Fibroblast of lung (primary cell): ENCODE measurements at regions not wholly inside any gene's neighbourhood (a gene's known extent, or its start where the extent isn't known, plus 50 kb on each side); places are given as distances from the start of the nearest gene placed in this dataset.

Experiments used
- DNase-seq, 2 donors: peaks; one replicate each; pipeline versions ENCODE4 v3.0.0 to v3.0.0-alpha.2; 2010; ENCODE audit warnings: low read depth in 2 of 2
- H2AFZ ChIP-seq: 2 replicates; pipeline ENCODE4 v1.5.1; 2012; ENCODE audit warnings: low read length, control low read depth, inconsistent platforms
- H3K27ac ChIP-seq: 2 replicates; pipeline ENCODE4 v1.5.1; 2011; ENCODE audit warnings: low read length, control low read depth; ENCODE audit not compliant: insufficient read depth
- H3K27me3 ChIP-seq: 2 replicates; pipeline ENCODE4 v1.5.1; 2011; ENCODE audit warnings: mild to moderate bottlenecking, low read length; ENCODE audit not compliant: control insufficient read depth, insufficient read depth
- H3K36me3 ChIP-seq: 2 replicates; pipeline ENCODE4 v1.5.1; 2011; ENCODE audit warnings: low read length; ENCODE audit not compliant: control insufficient read depth, insufficient read depth
- H3K4me1 ChIP-seq: 2 replicates; pipeline ENCODE4 v1.5.1; 2011; ENCODE audit warnings: low read length; ENCODE audit not compliant: control insufficient read depth, insufficient read depth; ENCODE audit errors: extremely low read depth
- H3K4me2 ChIP-seq: 2 replicates; pipeline ENCODE4 v1.5.1; 2011; ENCODE audit warnings: low read length, control low read depth; ENCODE audit not compliant: insufficient read depth; ENCODE audit errors: extremely low read depth
- H3K4me3 ChIP-seq, 4 experiments: fragments of 200-600 bp in 1 of 4; sonication (generic) in 1 of 4; replicated peaks in 1 of 4; 2 replicates each; pipeline ENCODE4 v1.5.1; 2011 to 2016; ENCODE audit warnings: low read length in 4 of 4, low read depth in 3 of 4, mild to moderate bottlenecking in 3 of 4, control low read depth in 2 of 4, inconsistent platforms in 1 of 4, mixed read lengths in 1 of 4; ENCODE audit not compliant: insufficient read depth in 1 of 4; ENCODE audit errors: control extremely low read depth in 1 of 4
- H3K79me2 ChIP-seq: 2 replicates; pipeline ENCODE4 v1.5.1; 2012; ENCODE audit warnings: mild to moderate bottlenecking, low read length, inconsistent platforms; ENCODE audit not compliant: control insufficient read depth, insufficient read depth
- H3K9ac ChIP-seq: 2 replicates; pipeline ENCODE4 v1.5.1; 2011; ENCODE audit warnings: mild to moderate bottlenecking, low read length, control low read depth; ENCODE audit not compliant: insufficient read depth
- H3K9me3 ChIP-seq: 2 replicates; pipeline ENCODE4 v1.5.1; 2012; ENCODE audit warnings: low read depth, low read length; ENCODE audit not compliant: control insufficient read depth, insufficient read depth
- H4K20me1 ChIP-seq: 2 replicates; pipeline ENCODE4 v1.5.1; 2011; ENCODE audit warnings: low read length; ENCODE audit not compliant: control insufficient read depth, insufficient read depth; ENCODE audit errors: extremely low read depth
- EZH2 ChIP-seq: IDR thresholded peaks from 2 replicates; pipeline ENCODE4 v1.5.1; 2012; ENCODE audit warnings: low read length, control low read depth, mild to moderate bottlenecking; ENCODE audit errors: missing control alignments
- TF ChIP-seq, protein P1 (sequence below), 2 donors: IDR thresholded peaks in 1 of 2; conservative IDR thresholded peaks in 1 of 2; 1 replicate in 1 of 2; 2 replicates in 1 of 2; pipeline ENCODE4 v1.5.1; 2011 to 2012; ENCODE audit warnings: low read length in 2 of 2, control low read depth in 1 of 2, inconsistent platforms in 1 of 2, low read depth in 1 of 2, mild to moderate bottlenecking in 1 of 2

DNA sequence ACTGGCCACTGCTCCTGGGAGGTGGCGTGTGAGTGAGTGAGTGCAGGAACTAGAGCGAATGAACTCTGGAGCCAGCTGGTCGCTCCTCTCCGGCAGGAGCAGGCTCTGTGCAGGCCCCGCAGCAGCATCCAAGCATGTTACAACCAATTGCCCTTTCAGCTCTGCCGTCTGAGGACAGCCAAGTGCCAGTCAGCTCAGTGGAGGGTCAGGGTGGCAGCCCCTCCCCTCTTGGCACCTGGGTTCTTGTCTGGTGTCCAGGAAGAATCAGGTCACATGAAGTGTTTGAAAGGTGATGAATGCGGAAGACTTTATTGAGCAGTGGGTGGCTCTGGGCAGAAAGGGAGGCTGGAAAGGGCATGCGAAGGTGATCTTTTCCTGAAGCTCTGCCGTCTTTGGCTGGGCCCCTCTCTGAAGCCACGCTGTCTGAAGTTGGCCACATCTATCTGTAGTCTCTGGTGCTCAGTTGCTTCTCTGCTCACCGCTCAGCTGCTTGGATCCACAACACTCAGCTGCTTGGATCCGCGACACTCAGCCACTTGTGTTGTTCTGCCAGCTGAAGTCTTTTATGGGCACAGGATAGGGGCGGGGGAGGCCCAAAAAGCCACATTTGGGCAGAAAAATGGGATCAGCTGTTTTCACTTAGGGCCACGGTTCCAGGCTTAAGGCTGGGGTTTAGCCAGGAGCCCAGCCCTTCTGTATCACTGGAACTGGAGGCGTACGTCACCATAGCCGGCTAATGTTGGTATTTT, 139.8 kb downstream of the ADSS2 start:
- Histone ChIP-seq H2AFZ (peak overlapping the region; percentile 34), H3K36me3 (no peaks in the 10 kb centered on the region), H3K4me3 (no peak overlapping the region), H3K27me3 (no peaks in the 10 kb centered on the region), H3K27ac (no peak overlapping the region), H3K4me1 (no peaks in the 10 kb centered on the region), H3K9ac (no peak overlapping the region), H3K9me3 (no peaks in the 10 kb centered on the region), H3K79me2 (no peaks in the 10 kb centered on the region), H4K20me1 (no peaks in the 10 kb centered on the region), H3K4me2 (no peak overlapping the region)
- TF ChIP-seq EZH2, result no peak
- TF ChIP-seq, protein P1, sequence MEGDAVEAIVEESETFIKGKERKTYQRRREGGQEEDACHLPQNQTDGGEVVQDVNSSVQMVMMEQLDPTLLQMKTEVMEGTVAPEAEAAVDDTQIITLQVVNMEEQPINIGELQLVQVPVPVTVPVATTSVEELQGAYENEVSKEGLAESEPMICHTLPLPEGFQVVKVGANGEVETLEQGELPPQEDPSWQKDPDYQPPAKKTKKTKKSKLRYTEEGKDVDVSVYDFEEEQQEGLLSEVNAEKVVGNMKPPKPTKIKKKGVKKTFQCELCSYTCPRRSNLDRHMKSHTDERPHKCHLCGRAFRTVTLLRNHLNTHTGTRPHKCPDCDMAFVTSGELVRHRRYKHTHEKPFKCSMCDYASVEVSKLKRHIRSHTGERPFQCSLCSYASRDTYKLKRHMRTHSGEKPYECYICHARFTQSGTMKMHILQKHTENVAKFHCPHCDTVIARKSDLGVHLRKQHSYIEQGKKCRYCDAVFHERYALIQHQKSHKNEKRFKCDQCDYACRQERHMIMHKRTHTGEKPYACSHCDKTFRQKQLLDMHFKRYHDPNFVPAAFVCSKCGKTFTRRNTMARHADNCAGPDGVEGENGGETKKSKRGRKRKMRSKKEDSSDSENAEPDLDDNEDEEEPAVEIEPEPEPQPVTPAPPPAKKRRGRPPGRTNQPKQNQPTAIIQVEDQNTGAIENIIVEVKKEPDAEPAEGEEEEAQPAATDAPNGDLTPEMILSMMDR (conservative IDR thresholded peaks at IDR 0.05 in 1 of 2, IDR thresholded peaks at IDR 0.05 in 1 of 2; ENCODE audit: low read depth in 1 of 2, low read length in 2 of 2), result no peak
- DNase-seq, result no peak

DNA sequence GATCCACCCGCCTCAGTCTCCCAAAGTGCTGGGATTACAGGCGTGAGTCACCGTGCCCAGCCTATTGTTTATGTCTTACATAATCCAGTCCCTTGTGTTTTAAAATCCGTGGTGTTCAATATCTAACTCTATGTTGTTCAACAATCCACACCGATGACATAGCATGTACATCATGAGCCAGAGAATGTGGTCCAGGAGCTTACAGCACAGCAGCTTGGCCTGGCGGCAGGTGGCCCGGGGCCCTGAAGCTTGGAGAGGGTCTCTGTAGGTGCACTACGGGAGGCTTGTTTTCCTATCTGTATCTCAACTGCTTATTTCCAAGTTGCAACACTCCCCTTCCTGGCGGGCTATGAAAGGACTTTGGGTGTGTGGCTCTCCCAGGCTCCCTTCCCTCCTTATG, 138.4 kb downstream of the ADSS2 start:
- no peak for DNase-seq
- no peak overlapping the region for H3K27ac ChIP-seq
- H3K27me3 ChIP-seq, result no peaks in the 10 kb centered on the region
- no peaks in the 10 kb centered on the region for H3K79me2 ChIP-seq
- no peak overlapping the region for H3K4me3 ChIP-seq
- no peaks in the 10 kb centered on the region for H3K36me3 ChIP-seq
- no peak overlapping the region for H3K9ac ChIP-seq
- H4K20me1 ChIP-seq, result no peaks in the 10 kb centered on the region
- H3K4me1 ChIP-seq, result no peaks in the 10 kb centered on the region
- H2AFZ ChIP-seq, result no peak overlapping the region
- TF ChIP-seq, protein P1 (conservative IDR thresholded peaks at IDR 0.05 in 1 of 2, IDR thresholded peaks at IDR 0.05 in 1 of 2; ENCODE audit: low read depth in 1 of 2, low read length in 2 of 2), result no peak
- TF ChIP-seq EZH2, result no peak
- no peak overlapping the region for H3K4me2 ChIP-seq
- no peaks in the 10 kb centered on the region for H3K9me3 ChIP-seq

DNA sequence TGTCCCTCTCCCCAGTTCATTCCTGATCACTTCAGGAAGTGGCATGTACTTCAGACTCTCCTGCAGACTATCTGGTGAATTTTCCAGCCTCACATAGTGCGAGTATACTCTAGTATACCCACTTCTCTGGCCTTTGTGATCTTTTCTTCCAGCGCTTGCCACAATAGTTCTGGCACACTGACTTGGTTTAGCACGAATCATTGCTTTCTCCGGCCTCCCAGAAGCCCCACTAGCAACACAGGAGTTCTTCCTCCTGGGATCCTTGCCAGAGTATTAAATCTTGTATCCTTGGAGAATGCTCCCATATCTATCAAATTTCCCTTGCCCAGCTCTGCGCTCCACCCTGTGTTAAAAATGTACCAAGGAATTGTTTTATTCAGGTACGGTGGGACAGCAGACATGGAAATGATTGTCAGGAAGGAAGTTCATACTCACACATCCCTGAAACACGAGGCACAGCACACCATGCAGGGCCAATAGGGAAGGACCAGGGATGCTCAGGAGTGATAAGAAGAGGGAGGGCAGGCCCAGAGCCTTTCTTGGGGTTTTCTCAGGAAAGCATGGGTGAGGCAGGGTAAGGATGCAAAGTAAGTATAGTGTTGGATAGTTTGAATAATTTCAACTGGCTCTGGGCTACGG, 136.7 kb downstream of the ADSS2 start:
- no peaks in the 10 kb centered on the region for H4K20me1 ChIP-seq
- TF ChIP-seq EZH2, result no peak
- TF ChIP-seq, protein P1 (conservative IDR thresholded peaks at IDR 0.05 in 1 of 2, IDR thresholded peaks at IDR 0.05 in 1 of 2; ENCODE audit: low read depth in 1 of 2, low read length in 2 of 2), result no peak
- H3K9me3 ChIP-seq, result no peaks in the 10 kb centered on the region
- no peak for DNase-seq
- no peak overlapping the region for H3K9ac ChIP-seq
- no peak overlapping the region for H3K4me3 ChIP-seq
- H3K27ac ChIP-seq, result no peak overlapping the region
- no peaks in the 10 kb centered on the region for H3K36me3 ChIP-seq
- H3K4me1 ChIP-seq, result no peaks in the 10 kb centered on the region
- H3K4me2 ChIP-seq, result no peak overlapping the region
- H2AFZ ChIP-seq, result no peak overlapping the region
- H3K27me3 ChIP-seq, result no peaks in the 10 kb centered on the region
- H3K79me2 ChIP-seq, result no peaks in the 10 kb centered on the region
